Stimulated activated CD4-positive, alpha-beta T cell treated with anti-CD3 and anti-CD28 coated beads, Interleukin-15, amount 100 ng/mL, for 1 hour (primary cell): ENCODE measurements at regions not wholly inside any gene's neighbourhood (a gene's known extent, or its start where the extent isn't known, plus 50 kb on each side); places are given as distances from the start of the nearest gene placed in this dataset.

ENCODE experiments used
- DNase-seq, 2 donors: peaks; one replicate each; pipeline ENCODE4 v3.0.0-alpha.2; 2020; ENCODE audit warnings: low read depth in 1 of 2, low spot score in 1 of 2

GRCh38 chr2:33680644-33681363, 81.7 kb upstream of the FAM98A start:
- DNase-seq = no peak

- DNase-seq = no peak
Measured at GRCh38 chr2:33678436-33678835, 79.3 kb upstream of the FAM98A start.

- DNase-seq = no peak
Measured at GRCh38 chr2:33673937-33674336, 74.8 kb upstream of the FAM98A start.

DNA sequence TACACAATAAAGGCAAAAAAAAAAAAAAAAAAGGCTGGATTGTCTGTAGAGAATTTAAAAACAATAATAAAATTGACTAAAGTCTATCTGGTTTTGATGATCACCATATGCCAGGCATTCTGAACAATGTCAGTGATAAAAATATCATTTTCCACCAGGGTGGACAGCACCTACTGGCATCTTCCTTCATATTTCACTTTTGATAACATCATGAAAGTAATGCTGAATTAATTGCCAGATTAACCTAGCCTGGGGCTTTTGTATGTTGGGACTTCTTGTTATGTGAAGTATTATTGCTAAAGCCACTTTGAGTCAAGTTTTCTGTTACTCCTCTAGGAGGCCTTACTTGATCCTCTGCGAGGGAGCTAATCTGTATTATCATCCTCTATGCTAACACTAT, 73.8 kb upstream of the FAM98A start:
- DNase-seq = no peak

DNA sequence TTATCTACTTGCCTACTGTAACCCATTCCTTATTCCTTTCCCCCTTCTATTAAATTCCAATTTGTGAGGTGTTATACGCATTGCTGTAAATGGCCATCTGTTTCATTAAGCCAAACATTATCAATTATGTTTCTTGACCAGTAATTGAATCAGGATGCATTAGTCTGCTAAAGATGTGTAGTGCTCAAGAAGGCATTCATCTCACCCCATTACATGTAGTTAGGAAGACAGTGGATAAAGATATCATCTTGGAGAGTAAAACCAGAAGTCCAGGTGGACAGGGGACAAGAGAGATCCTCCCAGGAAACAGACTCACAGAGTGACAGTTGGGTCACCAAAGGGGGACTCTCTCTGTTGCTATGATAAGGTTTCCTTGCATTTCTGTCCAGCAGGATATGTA, 73.3 kb upstream of the FAM98A start:
- no peak for DNase-seq

DNA sequence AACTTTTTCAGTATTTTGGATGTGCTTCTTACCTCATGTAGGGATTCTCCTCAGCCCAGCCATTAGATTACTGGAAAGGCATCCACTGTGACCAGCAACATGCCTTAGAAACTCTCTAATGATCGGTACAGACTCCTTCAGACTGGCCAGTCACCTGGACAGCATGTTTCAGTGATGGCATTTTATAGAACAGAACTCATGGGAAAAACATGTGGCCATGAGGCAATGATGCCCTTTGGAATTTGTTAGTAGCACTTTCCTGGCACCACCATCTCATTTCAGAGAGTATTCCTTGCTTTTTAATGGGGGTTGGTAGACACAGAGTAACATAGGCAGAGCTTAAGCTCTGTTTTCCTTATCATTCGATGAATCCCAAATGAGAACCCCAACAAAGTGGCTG, 72.1 kb upstream of the FAM98A start:
- DNase-seq = no peak

- DNase-seq = no peak
Measured at GRCh38 chr2:33670392-33670937, 71.4 kb upstream of the FAM98A start.

DNA sequence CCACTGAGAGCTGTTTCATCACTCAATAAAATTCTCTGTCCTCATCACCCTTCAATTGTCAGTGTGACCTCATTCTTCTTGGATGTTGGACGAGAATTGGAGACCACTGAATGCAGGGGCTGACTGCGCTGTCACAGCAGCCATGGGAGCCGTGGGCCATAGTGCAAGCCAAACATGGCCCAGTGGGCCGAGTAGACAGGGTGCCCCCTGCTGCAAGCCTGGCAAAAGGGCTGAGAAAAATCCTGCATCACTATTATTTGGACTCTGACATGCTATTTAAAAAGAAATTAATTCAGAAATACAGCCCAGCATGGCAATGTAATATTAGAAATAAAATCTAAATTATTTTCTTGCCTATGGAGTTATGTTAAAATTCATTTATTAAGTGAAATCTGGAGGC, 67.8 kb upstream of the FAM98A start:
- no peak for DNase-seq

DNA sequence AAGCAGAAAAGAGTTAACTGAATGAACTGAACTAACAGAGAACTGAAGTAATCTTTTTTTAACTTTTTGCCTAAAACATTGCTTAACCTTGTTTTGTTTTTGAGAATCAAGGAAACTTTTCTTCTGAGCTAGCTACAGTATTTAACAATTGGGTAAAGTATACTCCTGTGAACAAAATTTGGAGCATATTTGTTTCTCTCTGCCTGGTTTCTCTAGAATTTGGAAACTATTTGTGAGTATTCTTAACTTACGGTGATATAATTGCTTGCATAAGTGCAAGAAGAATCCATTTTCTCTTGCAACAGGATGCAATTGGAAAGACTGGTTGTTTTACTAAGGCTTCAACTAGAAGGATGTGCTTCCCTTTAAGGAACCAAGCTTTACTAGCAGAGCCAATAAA, 65.9 kb upstream of the FAM98A start:
- no peak for DNase-seq

GRCh38 chr2:33660416-33661123, 61.5 kb upstream of the FAM98A start:
- DNase-seq = no peak

GRCh38 chr2:33655626-33656320, 56.7 kb upstream of the FAM98A start:
- DNase-seq = no peak

DNA sequence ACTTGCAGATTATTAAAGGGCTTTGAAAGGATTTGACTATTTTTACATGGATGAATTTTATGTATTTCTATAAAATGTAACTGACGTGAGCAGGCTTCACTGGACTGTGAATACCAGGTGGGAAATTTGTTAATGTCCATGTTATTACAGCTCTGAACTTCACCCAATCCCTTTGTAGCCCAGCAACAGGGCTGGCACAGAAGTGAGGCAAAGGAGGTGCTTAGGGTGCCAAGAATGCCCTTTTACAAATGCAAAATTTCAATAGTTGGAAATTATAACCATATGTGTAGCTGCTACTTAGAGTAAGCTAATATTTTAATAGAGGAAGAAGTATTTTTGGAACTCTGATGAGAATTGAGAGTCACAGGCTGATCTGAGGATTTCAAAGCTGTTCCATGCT, 53.7 kb upstream of the FAM98A start:
- no peak for DNase-seq

DNA sequence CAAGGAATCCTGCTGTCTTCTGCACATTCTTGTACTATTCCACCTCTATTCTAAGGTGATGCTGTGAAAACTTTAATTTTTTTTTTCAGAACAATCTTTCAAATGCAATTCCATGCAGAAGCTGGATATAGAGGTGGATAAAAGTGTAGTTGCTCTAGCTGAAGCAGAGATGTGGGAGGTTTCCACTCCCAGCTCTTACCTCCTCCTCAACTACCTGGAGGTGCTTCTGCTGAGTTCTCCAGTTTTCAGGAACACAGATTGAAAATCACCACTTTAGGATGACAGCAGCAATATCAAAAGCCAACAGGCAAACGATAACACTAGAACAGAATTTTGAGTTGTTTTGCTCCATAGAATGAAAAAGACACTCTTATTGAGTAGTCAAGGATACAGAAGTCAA, 51.1 kb upstream of the FAM98A start:
- DNase-seq = no peak
